Stimulated activated effector memory CD8-positive, alpha-beta T cell treated with anti-CD3 and anti-CD28 coated beads, Interleukin-12 subunit alpha, Interleukin-12 subunit beta, amount 100 ng/mL, for 72 hours (primary cell): ENCODE measurements at regions not wholly inside any gene's neighbourhood (a gene's known extent, or its start where the extent isn't known, plus 50 kb on each side); places are given as distances from the start of the nearest gene placed in this dataset.
"Not testable (repeated sequence)": the region's sequence is repeated elsewhere in the genome, so short reads cannot be mapped to it uniquely, and the experiment has no call there.

Experiments
- ATAC-seq: fragments of 150-1000 bp; cut with Tn5 transposase; 2 replicates; pipeline ENCODE4 v1.10.0; 2021
- DNase-seq, 2 donors: peaks; one replicate each; pipeline ENCODE4 v3.0.0; 2021 to 2022; ENCODE audit warnings: low spot score in 2 of 2
- H3K27ac Mint-ChIP-seq: one replicate; pipeline ENCODE4 v1.8.0; 2022; ENCODE audit warnings: mild to moderate bottlenecking, mixed read lengths
- H3K36me3 Mint-ChIP-seq: one replicate; pipeline ENCODE4 v1.8.0; 2022; ENCODE audit warnings: mild to moderate bottlenecking, mixed read lengths
- H3K4me1 Mint-ChIP-seq: one replicate; pipeline ENCODE4 v1.8.0; 2022; ENCODE audit warnings: mixed read lengths
- H3K4me3 Mint-ChIP-seq: one replicate; pipeline ENCODE4 v1.8.0; 2022; ENCODE audit warnings: mild to moderate bottlenecking, mixed read lengths
- H3K9me3 Mint-ChIP-seq: one replicate; pipeline ENCODE4 v1.8.0; 2022; ENCODE audit warnings: mixed read lengths

- H3K36me3 Mint-ChIP-seq, result no peaks in the 10 kb centered on the region
- no peak overlapping the region for H3K27ac Mint-ChIP-seq
- H3K9me3 Mint-ChIP-seq, result peaks cover 3% of the 10 kb centered on the region
- ATAC-seq (no peak), DNase-seq (no peak)
- no peaks in the 10 kb centered on the region for H3K4me1 Mint-ChIP-seq
- no peak overlapping the region for H3K4me3 Mint-ChIP-seq
Measured at GRCh38 chr1:213511173-213511572, 460.1 kb downstream of the RPS6KC1 start.

- peaks cover 3% of the 10 kb centered on the region for H3K9me3 Mint-ChIP-seq
- no peak for ATAC-seq
- no peak for DNase-seq
- no peak overlapping the region for H3K4me3 Mint-ChIP-seq
- H3K36me3 Mint-ChIP-seq, result no peaks in the 10 kb centered on the region
- H3K27ac Mint-ChIP-seq, result no peak overlapping the region
- no peaks in the 10 kb centered on the region for H3K4me1 Mint-ChIP-seq
Measured at GRCh38 chr1:213512316-213512715, 461.3 kb downstream of the RPS6KC1 start.

GRCh38 chr1:213513006-213513405, 462.0 kb downstream of the RPS6KC1 start:
- H3K27ac Mint-ChIP-seq, result no peak overlapping the region
- no peak for DNase-seq
- H3K9me3 Mint-ChIP-seq, result peaks cover 3% of the 10 kb centered on the region
- no peak for ATAC-seq
- H3K4me1 Mint-ChIP-seq, result no peaks in the 10 kb centered on the region
- no peak overlapping the region for H3K4me3 Mint-ChIP-seq
- no peaks in the 10 kb centered on the region for H3K36me3 Mint-ChIP-seq

GRCh38 chr1:213514408-213515179, 463.6 kb downstream of the RPS6KC1 start:
- not testable (repeated sequence) for H3K27ac Mint-ChIP-seq, H3K36me3 Mint-ChIP-seq, H3K4me3 Mint-ChIP-seq, H3K4me1 Mint-ChIP-seq, H3K9me3 Mint-ChIP-seq, ATAC-seq, DNase-seq

GRCh38 chr1:213519098-213519497, 468.1 kb downstream of the RPS6KC1 start:
- H3K27ac Mint-ChIP-seq, result no peak overlapping the region
- H3K9me3 Mint-ChIP-seq, result peaks cover 4% of the 10 kb centered on the region
- no peaks in the 10 kb centered on the region for H3K36me3 Mint-ChIP-seq
- no peaks in the 10 kb centered on the region for H3K4me1 Mint-ChIP-seq
- ATAC-seq, result no peak
- no peak for DNase-seq
- H3K4me3 Mint-ChIP-seq, result no peak overlapping the region

- no peak overlapping the region for H3K4me3 Mint-ChIP-seq
- DNase-seq (no peak), ATAC-seq (no peak)
- H3K4me1 Mint-ChIP-seq, result no peaks in the 10 kb centered on the region
- no peak overlapping the region for H3K27ac Mint-ChIP-seq
- H3K36me3 Mint-ChIP-seq, result no peaks in the 10 kb centered on the region
- H3K9me3 Mint-ChIP-seq, result peaks cover 4% of the 10 kb centered on the region
Measured at GRCh38 chr1:213521206-213521605, 466.6 kb upstream of the PROX1 start.

GRCh38 chr1:213523781-213524398, 463.9 kb upstream of the PROX1 start:
- no peak overlapping the region for H3K4me3 Mint-ChIP-seq
- H3K4me1 Mint-ChIP-seq, result no peaks in the 10 kb centered on the region
- no peak overlapping the region for H3K27ac Mint-ChIP-seq
- H3K9me3 Mint-ChIP-seq, result peaks cover 4% of the 10 kb centered on the region
- DNase-seq, result no peak
- H3K36me3 Mint-ChIP-seq, result no peaks in the 10 kb centered on the region
- ATAC-seq, result no peak

GRCh38 chr1:213526306-213526705, 461.5 kb upstream of the PROX1 start:
- H3K4me1 Mint-ChIP-seq, result no peaks in the 10 kb centered on the region
- H3K9me3 Mint-ChIP-seq, result peaks cover 7% of the 10 kb centered on the region
- no peak overlapping the region for H3K27ac Mint-ChIP-seq
- ATAC-seq, result no peak
- DNase-seq, result no peak
- H3K4me3 Mint-ChIP-seq, result no peak overlapping the region
- no peaks in the 10 kb centered on the region for H3K36me3 Mint-ChIP-seq

GRCh38 chr1:213530611-213531320, 457.0 kb upstream of the PROX1 start:
- no peaks in the 10 kb centered on the region for H3K4me1 Mint-ChIP-seq
- DNase-seq, result no peak
- H3K4me3 Mint-ChIP-seq, result no peak overlapping the region
- no peaks in the 10 kb centered on the region for H3K36me3 Mint-ChIP-seq
- peaks cover 8% of the 10 kb centered on the region for H3K9me3 Mint-ChIP-seq
- no peak for ATAC-seq
- no peak overlapping the region for H3K27ac Mint-ChIP-seq

- ATAC-seq, result no peak
Measured at GRCh38 chr1:213531369-213532310, 456.1 kb upstream of the PROX1 start.

GRCh38 chr1:213533125-213533524, 454.6 kb upstream of the PROX1 start:
- ATAC-seq (no peak), DNase-seq (no peak)
- no peaks in the 10 kb centered on the region for H3K36me3 Mint-ChIP-seq
- H3K4me3 Mint-ChIP-seq, result no peak overlapping the region
- H3K27ac Mint-ChIP-seq, result no peak overlapping the region
- no peaks in the 10 kb centered on the region for H3K4me1 Mint-ChIP-seq
- peaks cover 8% of the 10 kb centered on the region for H3K9me3 Mint-ChIP-seq

More at GRCh38 chr1:213531369-213532310, 456.1 kb upstream of the PROX1 start:
- Mint-ChIP-seq H3K36me3 (no peaks in the 10 kb centered on the region), H3K4me3 (no peak overlapping the region), H3K27ac (no peak overlapping the region), H3K4me1 (no peaks in the 10 kb centered on the region), H3K9me3 (peaks cover 8% of the 10 kb centered on the region)
- DNase-seq, result no peak

GRCh38 chr1:213535679-213536078, 452.1 kb upstream of the PROX1 start:
- DNase-seq, result no peak
- Mint-ChIP-seq H3K9me3 (peaks cover 5% of the 10 kb centered on the region), H3K4me1 (no peaks in the 10 kb centered on the region), H3K36me3 (no peaks in the 10 kb centered on the region), H3K27ac (no peak overlapping the region), H3K4me3 (no peak overlapping the region)
- no peak for ATAC-seq

- H3K27ac Mint-ChIP-seq, result no peak overlapping the region
- ATAC-seq, result no peak
- H3K4me1 Mint-ChIP-seq, result no peaks in the 10 kb centered on the region
- no peaks in the 10 kb centered on the region for H3K36me3 Mint-ChIP-seq
- no peak overlapping the region for H3K4me3 Mint-ChIP-seq
- H3K9me3 Mint-ChIP-seq, result peaks cover 3% of the 10 kb centered on the region
- no peak for DNase-seq
Measured at GRCh38 chr1:213538251-213538650, 449.5 kb upstream of the PROX1 start.

GRCh38 chr1:213539464-213539863, 448.3 kb upstream of the PROX1 start:
- no peak for DNase-seq
- H3K36me3 Mint-ChIP-seq, result no peaks in the 10 kb centered on the region
- peaks cover 3% of the 10 kb centered on the region for H3K9me3 Mint-ChIP-seq
- H3K27ac Mint-ChIP-seq, result no peak overlapping the region
- no peak overlapping the region for H3K4me3 Mint-ChIP-seq
- ATAC-seq, result no peak
- H3K4me1 Mint-ChIP-seq, result no peaks in the 10 kb centered on the region

GRCh38 chr1:213541641-213542040, 446.1 kb upstream of the PROX1 start:
- Mint-ChIP-seq H3K4me1 (no peaks in the 10 kb centered on the region), H3K36me3 (no peaks in the 10 kb centered on the region), H3K9me3 (peaks cover 3% of the 10 kb centered on the region), H3K4me3 (no peak overlapping the region), H3K27ac (no peak overlapping the region)
- ATAC-seq, result no peak
- no peak for DNase-seq
